ENCODE measurements at regions not wholly inside any gene's neighbourhood (a gene's known extent, or its start where the extent isn't known, plus 50 kb on each side); places are given as distances from the start of the nearest gene placed in this dataset.

GRCh38 chr19:29364999-29365398, 152.0 kb upstream of the UQCRFS1 start:
- no peak overlapping the region for H3K4me3 ChIP-seq (ENCODE audit: control insufficient read depth, low read depth, low read length)
- TF ChIP-seq, protein P1, sequence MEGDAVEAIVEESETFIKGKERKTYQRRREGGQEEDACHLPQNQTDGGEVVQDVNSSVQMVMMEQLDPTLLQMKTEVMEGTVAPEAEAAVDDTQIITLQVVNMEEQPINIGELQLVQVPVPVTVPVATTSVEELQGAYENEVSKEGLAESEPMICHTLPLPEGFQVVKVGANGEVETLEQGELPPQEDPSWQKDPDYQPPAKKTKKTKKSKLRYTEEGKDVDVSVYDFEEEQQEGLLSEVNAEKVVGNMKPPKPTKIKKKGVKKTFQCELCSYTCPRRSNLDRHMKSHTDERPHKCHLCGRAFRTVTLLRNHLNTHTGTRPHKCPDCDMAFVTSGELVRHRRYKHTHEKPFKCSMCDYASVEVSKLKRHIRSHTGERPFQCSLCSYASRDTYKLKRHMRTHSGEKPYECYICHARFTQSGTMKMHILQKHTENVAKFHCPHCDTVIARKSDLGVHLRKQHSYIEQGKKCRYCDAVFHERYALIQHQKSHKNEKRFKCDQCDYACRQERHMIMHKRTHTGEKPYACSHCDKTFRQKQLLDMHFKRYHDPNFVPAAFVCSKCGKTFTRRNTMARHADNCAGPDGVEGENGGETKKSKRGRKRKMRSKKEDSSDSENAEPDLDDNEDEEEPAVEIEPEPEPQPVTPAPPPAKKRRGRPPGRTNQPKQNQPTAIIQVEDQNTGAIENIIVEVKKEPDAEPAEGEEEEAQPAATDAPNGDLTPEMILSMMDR (conservative IDR thresholded peaks at IDR 0.05; ENCODE audit: control insufficient read depth, insufficient read depth, low read depth, low read length) = no peak
- DNase-seq (ENCODE audit: low read depth) = no peak

DNA sequence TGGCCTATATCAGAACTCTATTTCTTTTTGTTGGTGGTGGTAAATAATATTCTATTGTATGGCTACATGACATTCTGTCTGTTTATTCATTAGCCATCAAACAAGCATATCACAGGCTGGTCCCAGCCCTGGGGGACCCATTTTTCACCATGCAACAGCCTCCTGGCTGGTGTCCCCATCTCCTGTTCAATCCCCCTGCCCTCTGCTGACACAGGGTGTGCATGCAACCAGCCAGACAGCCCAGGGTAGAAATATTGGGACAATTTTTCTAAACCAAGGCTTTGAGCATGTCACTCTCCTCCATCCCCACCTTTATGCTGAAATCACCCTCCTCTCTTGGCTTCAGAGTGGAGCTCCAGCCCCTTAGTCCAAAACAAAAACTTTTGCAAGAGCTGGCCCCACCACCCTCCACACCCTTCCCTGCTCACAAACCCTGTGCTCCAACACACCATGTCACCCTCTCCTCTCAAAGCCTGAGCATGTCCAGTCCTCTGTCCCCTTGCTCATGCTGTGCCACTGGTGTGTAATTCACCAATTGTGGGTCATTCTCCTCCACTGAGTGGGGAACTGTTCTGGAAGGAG, 153.0 kb upstream of the UQCRFS1 start:
- TF ChIP-seq, protein P1 (conservative IDR thresholded peaks at IDR 0.05; ENCODE audit: control insufficient read depth, insufficient read depth, low read depth, low read length) = no peak
- no peak for DNase-seq (ENCODE audit: low read depth)
- H3K4me3 ChIP-seq (ENCODE audit: control insufficient read depth, low read depth, low read length) = no peak overlapping the region

DNA sequence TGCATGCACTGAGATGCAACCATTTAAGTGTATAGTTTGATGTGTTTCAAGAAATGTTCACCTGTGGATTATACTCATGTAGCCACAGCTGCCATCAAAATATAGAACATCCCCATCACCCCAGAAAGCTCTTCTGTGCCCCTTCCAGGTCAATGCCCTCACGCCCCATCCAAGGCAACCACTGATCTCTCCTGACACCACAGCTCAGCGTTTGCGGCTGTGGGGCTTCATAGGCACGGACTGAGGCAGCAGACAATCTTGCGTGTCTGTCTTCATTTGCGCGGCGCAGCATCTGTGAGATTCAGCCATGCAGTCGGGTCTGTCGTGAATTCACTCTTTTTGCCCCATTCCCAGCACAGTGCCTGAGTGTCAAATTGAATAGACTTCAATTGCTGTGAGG, 153.8 kb upstream of the UQCRFS1 start:
- TF ChIP-seq, protein P1 (conservative IDR thresholded peaks at IDR 0.05; ENCODE audit: control insufficient read depth, insufficient read depth, low read depth, low read length) = no peak
- DNase-seq (ENCODE audit: low read depth) = no peak
- H3K4me3 ChIP-seq (ENCODE audit: control insufficient read depth, low read depth, low read length) = no peak overlapping the region

GRCh38 chr19:29367791-29368222, 154.9 kb upstream of the UQCRFS1 start:
- H3K4me3 ChIP-seq (ENCODE audit: control insufficient read depth, low read depth, low read length) = no peak overlapping the region
- TF ChIP-seq, protein P1 (conservative IDR thresholded peaks at IDR 0.05; ENCODE audit: control insufficient read depth, insufficient read depth, low read depth, low read length) = no peak
- no peak for DNase-seq (ENCODE audit: low read depth)

DNA sequence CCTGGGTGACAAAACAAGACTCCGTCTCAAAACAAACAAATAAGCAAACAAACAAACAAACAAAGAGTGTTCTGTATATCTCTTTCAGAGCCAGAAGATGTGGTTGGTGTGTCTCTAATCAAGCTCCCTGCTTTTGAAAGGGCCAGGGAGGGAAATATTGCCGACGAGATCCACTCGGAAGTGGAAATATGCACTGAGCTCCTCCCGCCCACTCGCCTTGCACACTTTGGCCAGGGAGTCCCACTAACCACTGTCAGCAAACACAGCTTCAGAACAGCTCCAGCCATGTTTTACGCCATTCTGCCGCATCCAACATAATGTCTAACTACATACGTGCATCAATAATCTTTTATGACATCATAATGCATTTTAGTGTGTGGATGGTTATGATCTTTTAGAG, 155.5 kb upstream of the VSTM2B start:
- no peak overlapping the region for H3K4me3 ChIP-seq (ENCODE audit: control insufficient read depth, low read depth, low read length)
- no peak for DNase-seq (ENCODE audit: low read depth)
- TF ChIP-seq, protein P1 (conservative IDR thresholded peaks at IDR 0.05; ENCODE audit: control insufficient read depth, insufficient read depth, low read depth, low read length) = no peak

- no peak overlapping the region for H3K4me3 ChIP-seq (ENCODE audit: control insufficient read depth, low read depth, low read length)
- no peak for DNase-seq (ENCODE audit: low read depth)
- TF ChIP-seq, protein P1 (conservative IDR thresholded peaks at IDR 0.05; ENCODE audit: control insufficient read depth, insufficient read depth, low read depth, low read length) = no peak
Measured at GRCh38 chr19:29371251-29372090, 154.3 kb upstream of the VSTM2B start.
